ENCODE measurements at regions not wholly inside any gene's neighbourhood (a gene's known extent, or its start where the extent isn't known, plus 50 kb on each side); places are given as distances from the start of the nearest gene placed in this dataset.

GRCh38 chr2:239578381-239578780 lies 177.6 kb upstream of the HDAC4 start:
- H3K36me3 ChIP-seq (ENCODE audit: control insufficient read depth in 4 of 4, insufficient read depth in 3 of 4, low read depth in 1 of 4, low read length in 3 of 4), result no peaks in the 10 kb centered on the region
- no peak overlapping the region for H3K4me3 ChIP-seq (ENCODE audit: low read depth in 1 of 3, low read length in 3 of 3)
- no peak for DNase-seq (ENCODE audit: low spot score)
- peaks cover 0 to 3% (median 0%) of the 10 kb centered on the region in 4 donors for H3K27me3 ChIP-seq (ENCODE audit: control insufficient read depth in 4 of 4, insufficient read depth in 4 of 4, low read length in 3 of 4)
- no peaks in the 10 kb centered on the region for H3K4me1 ChIP-seq (ENCODE audit: control insufficient read depth in 4 of 4, insufficient read depth in 4 of 4, low read length in 3 of 4)
- peaks cover 0 to 8% (median 5%) of the 10 kb centered on the region in 4 donors for H3K9me3 ChIP-seq (ENCODE audit: control insufficient read depth in 4 of 4, low read length in 3 of 4)
- WGBS, result 92% methylated on average over 12 of the region's 12 CpGs
- H3K27ac ChIP-seq (ENCODE audit: low read depth in 1 of 2, low read length in 2 of 2), result no peak overlapping the region
- no peak overlapping the region for H3K9ac ChIP-seq (ENCODE audit: low read depth in 1 of 2, low read length in 2 of 2)
- TF ChIP-seq GABPA (IDR thresholded peaks at IDR 0.05 in 1 of 2, conservative IDR thresholded peaks at IDR 0.05 in 1 of 2) (no peak), CTCF (IDR thresholded peaks at IDR 0.05; ENCODE audit: low read depth, low read length, missing input control) (no peak), FOXA2 (IDR thresholded peaks at IDR 0.05) (no peak), REST (IDR thresholded peaks at IDR 0.05) (no peak), HNF4G (IDR thresholded peaks at IDR 0.05) (no peak), MAX (IDR thresholded peaks at IDR 0.05) (no peak), JUND (IDR thresholded peaks at IDR 0.05) (no peak), ATF3 (IDR thresholded peaks at IDR 0.05) (no peak), SP1 (IDR thresholded peaks at IDR 0.05) (no peak), TAF1 (conservative IDR thresholded peaks at IDR 0.05) (no peak)

GRCh38 chr2:239577935-239578334 lies 177.1 kb upstream of the HDAC4 start:
- Histone ChIP-seq H3K9ac (ENCODE audit: low read depth in 1 of 2, low read length in 2 of 2) (no peak overlapping the region), H3K9me3 (ENCODE audit: control insufficient read depth in 4 of 4, low read length in 3 of 4) (peaks cover 0 to 8% (median 5%) of the 10 kb centered on the region in 4 donors), H3K27me3 (ENCODE audit: control insufficient read depth in 4 of 4, insufficient read depth in 4 of 4, low read length in 3 of 4) (peaks cover 0 to 3% (median 0%) of the 10 kb centered on the region in 4 donors), H3K4me3 (ENCODE audit: low read depth in 1 of 3, low read length in 3 of 3) (no peak overlapping the region), H3K4me1 (ENCODE audit: control insufficient read depth in 4 of 4, insufficient read depth in 4 of 4, low read length in 3 of 4) (no peaks in the 10 kb centered on the region), H3K36me3 (ENCODE audit: control insufficient read depth in 4 of 4, insufficient read depth in 3 of 4, low read depth in 1 of 4, low read length in 3 of 4) (no peaks in the 10 kb centered on the region), H3K27ac (ENCODE audit: low read depth in 1 of 2, low read length in 2 of 2) (no peak overlapping the region)
- WGBS, result 92% methylated on average over 12 of the region's 12 CpGs
- no peak for DNase-seq (ENCODE audit: low spot score)
- TF ChIP-seq FOXA1 (IDR thresholded peaks at IDR 0.05) (no peak), GABPA (IDR thresholded peaks at IDR 0.05 in 1 of 2, conservative IDR thresholded peaks at IDR 0.05 in 1 of 2) (no peak), MAX (IDR thresholded peaks at IDR 0.05) (no peak), NR2F2 (IDR thresholded peaks at IDR 0.05) (no peak), RAD21 (IDR thresholded peaks at IDR 0.05) (no peak), FOXA2 (IDR thresholded peaks at IDR 0.05) (no peak), ZBTB33 (IDR thresholded peaks at IDR 0.05) (no peak), TAF1 (conservative IDR thresholded peaks at IDR 0.05) (no peak), EGR1 (IDR thresholded peaks at IDR 0.05; ENCODE audit: low read depth in 2 of 2) (no peak), HNF4A (conservative IDR thresholded peaks at IDR 0.05) (no peak), YY1 (IDR thresholded peaks at IDR 0.05) (no peak), CTCF (IDR thresholded peaks at IDR 0.05; ENCODE audit: low read depth, low read length, missing input control) (no peak), ATF3 (IDR thresholded peaks at IDR 0.05) (no peak), HNF4G (IDR thresholded peaks at IDR 0.05) (no peak), RXRA (IDR thresholded peaks at IDR 0.05) (no peak)

Measured in liver (tissue), 8 donors.